Calu3 (cell line): ENCODE measurements at regions not wholly inside any gene's neighbourhood (a gene's known extent, or its start where the extent isn't known, plus 50 kb on each side); places are given as distances from the start of the nearest gene placed in this dataset.
"Not testable (repeated sequence)": the region's sequence is repeated elsewhere in the genome, so short reads cannot be mapped to it uniquely, and the experiment has no call there.

Experiments
- BruUV-seq: library from RNA; stranded (reverse); fragments of 400-500 nt; replicated peaks from 2 replicates; lab custom pipeline; 2021; lab: Mats Ljungman, UMichigan
- CTCF ChIA-PET: fragments of 300-600 bp; sonication (Branson Sonifier 250); formaldehyde crosslinking; loops from one replicate; lab custom pipeline; 2022; ENCODE audit warnings: antibody characterized with exemption; lab: Charles Lee
- DNase-seq: peaks from one replicate; pipeline ENCODE4 v3.0.0; 2022
- H3K27ac Mint-ChIP-seq: one replicate; pipeline ENCODE4 v1.8.0; 2022; ENCODE audit warnings: mixed read lengths; ENCODE audit not compliant: unreplicated experiment
- H3K27me3 Mint-ChIP-seq: one replicate; pipeline ENCODE4 v1.8.0; 2022; ENCODE audit warnings: mixed read lengths; ENCODE audit not compliant: unreplicated experiment
- H3K36me3 Mint-ChIP-seq: one replicate; pipeline ENCODE4 v1.8.0; 2022; ENCODE audit warnings: mild to moderate bottlenecking, moderate library complexity, mixed read lengths; ENCODE audit not compliant: insufficient read depth, unreplicated experiment
- H3K4me1 Mint-ChIP-seq: one replicate; pipeline ENCODE4 v1.8.0; 2022; ENCODE audit warnings: mild to moderate bottlenecking, low read depth, mixed read lengths; ENCODE audit not compliant: unreplicated experiment
- H3K4me3 Mint-ChIP-seq: one replicate; pipeline ENCODE4 v1.8.0; 2022; ENCODE audit warnings: mild to moderate bottlenecking, low read depth, moderate library complexity, mixed read lengths; ENCODE audit not compliant: unreplicated experiment
- H3K9me3 Mint-ChIP-seq: one replicate; pipeline ENCODE4 v1.8.0; 2022; ENCODE audit warnings: low read depth, mixed read lengths; ENCODE audit not compliant: unreplicated experiment
- intact Hi-C: fragments of 100-400 bp; cut with micrococcal nuclease; formaldehyde crosslinking; loops from one replicate; pipeline ENCODE4 v1.10.0; 2022; ENCODE audit not compliant: unreplicated experiment

- H3K4me1 Mint-ChIP-seq, intact Hi-C loops, H3K27me3 Mint-ChIP-seq, H3K9me3 Mint-ChIP-seq, DNase-seq, CTCF ChIA-PET, H3K4me3 Mint-ChIP-seq, H3K27ac Mint-ChIP-seq, H3K36me3 Mint-ChIP-seq, BruUV-seq: not testable (repeated sequence)
Observed at GRCh38 chr2:91517846-91518245, 2826.4 kb downstream of the RPIA start.

DNA sequence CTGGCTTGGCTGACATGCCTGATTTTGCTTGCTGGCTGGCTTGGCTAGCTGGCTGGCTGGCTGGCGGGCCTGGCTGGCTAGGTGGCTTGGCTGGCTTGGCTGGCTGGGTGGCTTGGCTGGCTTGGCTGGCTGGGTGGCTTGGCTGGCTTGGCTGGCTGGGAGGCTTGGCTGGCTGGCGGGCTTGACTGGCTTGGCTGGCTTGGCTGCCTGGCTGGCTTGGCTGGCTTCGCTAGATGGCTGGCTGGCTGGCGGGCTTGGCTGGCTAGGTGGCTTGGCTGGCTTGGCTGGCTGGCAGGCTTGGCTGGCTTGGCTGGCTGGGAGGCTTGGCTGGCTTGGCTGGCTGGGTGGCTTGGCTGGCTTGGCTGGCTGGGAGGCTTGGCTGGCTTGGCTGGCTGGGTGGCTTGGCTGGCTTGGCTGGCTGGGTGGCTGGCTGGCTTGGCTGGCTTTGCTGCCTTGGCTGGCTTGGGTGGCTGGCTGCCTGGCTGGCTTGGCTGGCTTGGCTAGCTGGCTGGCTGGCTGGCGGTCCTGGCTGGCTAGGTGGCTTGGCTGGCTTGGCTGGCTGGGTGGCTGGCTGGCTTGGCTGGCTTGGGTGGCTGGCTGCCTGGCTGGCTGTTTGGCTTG lies 2827.0 kb downstream of the RPIA start:
- DNase-seq, H3K36me3 Mint-ChIP-seq, H3K4me1 Mint-ChIP-seq, intact Hi-C loops, H3K27ac Mint-ChIP-seq, CTCF ChIA-PET, H3K27me3 Mint-ChIP-seq, BruUV-seq, H3K4me3 Mint-ChIP-seq, H3K9me3 Mint-ChIP-seq: not testable (repeated sequence)

DNA sequence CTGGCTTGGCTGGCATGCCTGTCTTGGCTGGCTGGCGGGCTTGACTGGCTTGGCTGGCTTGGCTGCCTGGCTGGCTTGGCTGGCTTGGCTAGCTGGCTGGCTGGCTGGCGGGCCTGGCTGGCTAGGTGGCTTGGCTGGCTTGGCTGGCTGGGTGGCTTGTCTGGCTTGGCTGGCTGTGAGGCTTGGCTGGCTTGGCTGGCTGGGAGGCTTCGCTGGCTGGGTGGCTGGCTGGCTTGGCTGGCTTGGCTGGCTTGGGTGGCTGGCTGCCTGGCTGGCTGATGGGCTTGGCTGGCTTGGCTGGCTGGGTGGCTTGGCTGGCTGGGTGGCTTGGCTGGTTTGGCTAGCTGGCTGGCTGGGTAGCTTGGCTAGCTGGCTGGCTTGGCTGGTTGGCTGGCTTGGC lies 2827.9 kb downstream of the RPIA start:
- H3K4me3 Mint-ChIP-seq, H3K27me3 Mint-ChIP-seq, DNase-seq, CTCF ChIA-PET, H3K27ac Mint-ChIP-seq, H3K9me3 Mint-ChIP-seq, H3K36me3 Mint-ChIP-seq, intact Hi-C loops, BruUV-seq, H3K4me1 Mint-ChIP-seq: not testable (repeated sequence)

DNA sequence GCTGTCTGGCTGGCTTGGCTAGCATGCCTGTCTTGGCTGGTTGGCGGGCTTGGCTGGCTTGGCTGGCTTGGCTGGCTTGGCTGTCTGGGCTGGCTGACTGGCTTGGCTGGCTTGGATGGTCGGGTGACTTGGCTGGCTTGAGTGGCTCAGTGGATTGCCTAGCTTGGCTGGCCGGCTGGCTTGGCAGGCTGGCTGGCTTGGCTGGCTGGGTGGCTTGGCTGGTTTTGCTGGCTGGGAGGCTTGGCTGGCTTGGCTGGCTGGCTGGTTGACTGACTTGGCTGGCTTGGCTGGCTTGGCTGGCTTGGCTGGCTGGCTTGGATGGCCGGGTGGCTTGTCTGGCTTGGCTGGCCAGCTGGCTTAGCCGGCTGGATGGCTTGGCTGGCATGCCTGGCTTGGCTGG lies 2828.4 kb downstream of the RPIA start:
- BruUV-seq, DNase-seq, intact Hi-C loops, H3K36me3 Mint-ChIP-seq, H3K27me3 Mint-ChIP-seq, H3K4me1 Mint-ChIP-seq, CTCF ChIA-PET, H3K9me3 Mint-ChIP-seq, H3K27ac Mint-ChIP-seq, H3K4me3 Mint-ChIP-seq: not testable (repeated sequence)

- DNase-seq, H3K36me3 Mint-ChIP-seq, H3K27ac Mint-ChIP-seq, CTCF ChIA-PET, H3K4me1 Mint-ChIP-seq, H3K4me3 Mint-ChIP-seq, intact Hi-C loops, BruUV-seq, H3K27me3 Mint-ChIP-seq, H3K9me3 Mint-ChIP-seq: not testable (repeated sequence)
Observed at GRCh38 chr2:91520523-91520922, 2829.1 kb downstream of the RPIA start.

DNA sequence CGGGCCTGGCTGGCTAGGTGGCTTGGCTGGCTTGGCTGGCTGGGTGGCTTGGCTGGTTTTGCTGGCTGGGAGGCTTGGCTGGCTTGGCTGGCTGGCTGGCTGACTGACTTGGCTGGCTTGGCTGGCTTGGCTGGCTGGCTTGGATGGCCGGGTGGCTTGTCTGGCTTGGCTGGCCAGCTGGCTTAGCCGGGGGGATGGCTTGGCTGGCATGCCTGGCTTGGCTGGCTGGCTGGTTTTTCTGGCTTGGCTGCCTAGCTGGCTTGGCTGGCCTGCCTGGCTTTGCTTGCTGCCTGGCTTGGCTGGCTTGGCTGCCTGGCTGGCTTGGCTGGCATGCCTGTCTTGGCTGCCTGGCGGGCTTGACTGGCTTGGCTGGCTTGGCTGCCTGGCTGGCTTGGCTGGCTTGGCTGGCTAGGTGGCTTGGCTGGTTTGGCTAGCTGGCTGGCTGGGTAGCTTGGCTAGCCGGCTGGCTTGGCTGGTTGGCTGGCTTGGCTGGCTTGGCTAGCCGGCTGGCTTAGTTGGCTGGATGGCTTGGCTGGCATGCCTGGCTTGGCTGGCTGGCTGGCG lies 2829.6 kb downstream of the RPIA start:
- H3K36me3 Mint-ChIP-seq, H3K4me1 Mint-ChIP-seq, CTCF ChIA-PET, BruUV-seq, H3K4me3 Mint-ChIP-seq, DNase-seq, H3K27ac Mint-ChIP-seq, intact Hi-C loops, H3K9me3 Mint-ChIP-seq, H3K27me3 Mint-ChIP-seq: not testable (repeated sequence)

GRCh38 chr2:91521944-91522343 lies 2830.5 kb downstream of the RPIA start:
- H3K27ac Mint-ChIP-seq, DNase-seq, BruUV-seq, H3K27me3 Mint-ChIP-seq, CTCF ChIA-PET, intact Hi-C loops, H3K36me3 Mint-ChIP-seq, H3K9me3 Mint-ChIP-seq, H3K4me1 Mint-ChIP-seq, H3K4me3 Mint-ChIP-seq: not testable (repeated sequence)

DNA sequence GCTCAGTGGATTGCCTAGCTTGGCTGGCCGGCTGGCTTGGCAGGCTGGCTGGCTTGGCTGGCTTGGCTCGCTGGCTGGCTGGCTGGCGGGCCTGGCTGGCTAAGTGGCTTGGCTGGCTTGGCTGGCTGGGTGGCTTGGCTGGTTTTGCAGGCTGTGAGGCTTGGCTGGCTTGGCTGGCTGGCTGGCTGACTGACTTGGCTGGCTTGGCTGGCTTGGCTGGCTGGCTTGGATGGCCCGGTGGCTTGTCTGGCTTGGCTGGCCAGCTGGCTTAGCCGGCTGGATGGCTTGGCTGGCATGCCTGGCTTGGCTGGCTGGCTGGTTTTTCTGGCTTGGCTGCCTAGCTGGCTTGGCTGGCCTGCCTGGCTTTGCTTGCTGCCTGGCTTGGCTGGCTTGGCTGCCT lies 2831.4 kb downstream of the RPIA start:
- H3K4me3 Mint-ChIP-seq, CTCF ChIA-PET, H3K27me3 Mint-ChIP-seq, H3K9me3 Mint-ChIP-seq, H3K27ac Mint-ChIP-seq, H3K36me3 Mint-ChIP-seq, intact Hi-C loops, DNase-seq, BruUV-seq, H3K4me1 Mint-ChIP-seq: not testable (repeated sequence)

DNA sequence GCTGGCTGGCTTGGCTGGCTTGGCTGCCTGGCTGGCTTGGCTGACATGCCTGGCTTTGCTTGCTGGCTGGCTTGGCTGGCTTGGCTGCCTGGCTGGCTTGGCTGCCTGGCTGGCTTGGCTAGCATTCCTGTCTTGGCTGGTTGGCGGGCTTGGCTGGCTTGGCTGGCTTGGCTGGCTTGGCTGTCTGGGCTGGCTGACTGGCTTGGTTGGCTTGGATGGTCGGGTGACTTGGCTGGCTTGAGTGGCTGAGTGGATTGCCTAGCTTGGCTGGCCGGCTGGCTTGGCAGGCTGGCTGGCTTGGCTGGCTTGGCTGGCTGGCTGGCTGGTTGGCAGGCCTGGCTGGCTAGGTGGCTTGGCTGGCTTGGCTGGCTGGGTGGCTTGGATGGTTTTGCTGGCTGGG lies 2832.3 kb downstream of the RPIA start:
- H3K27me3 Mint-ChIP-seq, H3K4me3 Mint-ChIP-seq, H3K9me3 Mint-ChIP-seq, H3K27ac Mint-ChIP-seq, H3K36me3 Mint-ChIP-seq, intact Hi-C loops, DNase-seq, CTCF ChIA-PET, H3K4me1 Mint-ChIP-seq, BruUV-seq: not testable (repeated sequence)

DNA sequence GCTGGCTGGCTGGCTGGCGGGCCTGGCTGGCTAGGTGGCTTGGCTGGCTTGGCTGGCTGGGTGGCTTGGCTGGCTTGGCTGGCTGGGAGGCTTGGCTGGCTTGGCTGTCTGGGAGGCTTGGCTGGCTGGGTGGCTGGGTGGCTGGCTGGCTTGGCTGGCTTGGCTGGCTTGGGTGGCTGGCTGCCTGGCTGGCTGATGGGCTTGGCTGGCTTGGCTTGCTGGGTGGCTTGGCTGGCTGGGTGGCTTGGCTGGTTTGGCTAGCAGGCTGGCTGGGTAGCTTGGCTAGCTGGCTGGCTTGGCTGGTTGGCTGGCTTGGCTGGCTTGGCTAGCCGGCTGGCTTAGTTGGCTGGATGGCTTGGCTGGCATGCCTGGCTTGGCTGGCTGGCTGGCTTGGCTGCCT lies 2834.1 kb downstream of the RPIA start:
- H3K36me3 Mint-ChIP-seq, H3K9me3 Mint-ChIP-seq, H3K27me3 Mint-ChIP-seq, DNase-seq, CTCF ChIA-PET, H3K4me3 Mint-ChIP-seq, H3K27ac Mint-ChIP-seq, intact Hi-C loops, BruUV-seq, H3K4me1 Mint-ChIP-seq: not testable (repeated sequence)
